BLaER1 treated with 17β-estradiol and CSF1 and Interleukin-3, amounts not matched to agents 10 nM and 100 nM (cell line): ENCODE measurements at regions not wholly inside any gene's neighbourhood (a gene's known extent, or its start where the extent isn't known, plus 50 kb on each side); places are given as distances from the start of the nearest gene placed in this dataset.

Source experiments
- H3K27ac ChIP-seq, 11 experiments: shearing (Covaris generic); formaldehyde crosslinking; 2 replicates each; pipeline ENCODE4 v1.8.1; 2022
- H3K27me3 ChIP-seq, 11 experiments: shearing (Covaris generic); formaldehyde crosslinking; 2 replicates each; pipeline ENCODE4 v1.8.1; 2022
- H3K36me3 ChIP-seq, 11 experiments: shearing (Covaris generic); formaldehyde crosslinking; 2 replicates each; pipeline ENCODE4 v1.8.1; 2022
- H3K4me1 ChIP-seq, 10 experiments: shearing (Covaris generic); formaldehyde crosslinking; 2 replicates each; pipeline ENCODE4 v1.8.1; 2022
- H3K4me2 ChIP-seq, 11 experiments: shearing (Covaris generic); formaldehyde crosslinking; 2 replicates each; pipeline ENCODE4 v1.8.1; 2022
- H3K4me3 ChIP-seq, 10 experiments: shearing (Covaris generic); formaldehyde crosslinking; 2 replicates each; pipeline ENCODE4 v1.8.1; 2022
- H3K9ac ChIP-seq, 11 experiments: shearing (Covaris generic); formaldehyde crosslinking; 2 replicates each; pipeline ENCODE4 v1.8.1; 2022
- H3K9me3 ChIP-seq, 11 experiments: shearing (Covaris generic); formaldehyde crosslinking; replicated peaks in 1 of 11; 2 replicates each; pipeline ENCODE4 v1.8.1; 2022
- H4K20me1 ChIP-seq, 11 experiments: shearing (Covaris generic); formaldehyde crosslinking; 2 replicates each; pipeline ENCODE4 v1.8.1; 2022
- Cebpa-rat ChIP-seq, 11 experiments: shearing (Covaris generic); IDR thresholded peaks; 2 replicates each; pipeline ENCODE4 v1.8.1; 2022

- Histone ChIP-seq H3K9ac (peak overlapping the region in 10 of 11 experiments; percentile 25 to 71 (median 64); a peak in 20 of 22 replicates), H3K4me2 (peak overlapping the region; percentile 44 to 79 (median 72)), H3K4me1 (peaks cover 34 to 54% (median 46%) of the 10 kb centered on the region in 10 experiments), H3K4me3 (peak overlapping the region in 2 of 10 experiments; percentile 3 to 20; a peak in 3 of 20 replicates), H3K9me3 (peaks cover 7 to 52% (median 28%) of the 10 kb centered on the region in 11 experiments), H4K20me1 (no peaks in the 10 kb centered on the region), H3K36me3 (no peaks in the 10 kb centered on the region), H3K27me3 (no peaks in the 10 kb centered on the region), H3K27ac (peak overlapping the region; percentile 10 to 88 (median 79); a peak in 21 of 22 replicates)
- TF ChIP-seq Cebpa-rat (IDR thresholded peaks at IDR 0.05) = no peak
Measured at GRCh38 chr6:148682990-148683389, 63.8 kb upstream of the UST start.

GRCh38 chr6:148689168-148689567 is 57.7 kb upstream of the UST start:
- Histone ChIP-seq H4K20me1 (no peaks in the 10 kb centered on the region), H3K9ac (no peak overlapping the region), H3K9me3 (peaks cover 16 to 42% (median 28%) of the 10 kb centered on the region in 11 experiments), H3K4me2 (no peak overlapping the region), H3K36me3 (peaks cover 0 to 4% (median 0%) of the 10 kb centered on the region in 11 experiments; a peak in 1 of 22 replicates), H3K27me3 (no peaks in the 10 kb centered on the region), H3K4me3 (no peak overlapping the region), H3K4me1 (peaks cover 14 to 22% (median 19%) of the 10 kb centered on the region in 10 experiments), H3K27ac (no peak overlapping the region)
- no peak for TF ChIP-seq Cebpa-rat (IDR thresholded peaks at IDR 0.05)

- Histone ChIP-seq H3K4me1 (peaks cover 19 to 23% (median 21%) of the 10 kb centered on the region in 10 experiments), H3K4me3 (peak overlapping the region in 5 of 10 experiments; percentile 6 to 37 (median 12); a peak in 5 of 20 replicates), H3K27me3 (no peaks in the 10 kb centered on the region), H4K20me1 (no peaks in the 10 kb centered on the region), H3K9me3 (peaks cover 42 to 75% (median 69%) of the 10 kb centered on the region in 11 experiments), H3K9ac (peak overlapping the region in 9 of 11 experiments; percentile 32 to 80 (median 69); a peak in 17 of 22 replicates), H3K36me3 (peaks cover 0 to 4% (median 0%) of the 10 kb centered on the region in 11 experiments; a peak in 2 of 22 replicates), H3K4me2 (peak overlapping the region; percentile 51 to 87 (median 72)), H3K27ac (peak overlapping the region; percentile 23 to 97 (median 87); a peak in 21 of 22 replicates)
- TF ChIP-seq Cebpa-rat (IDR thresholded peaks at IDR 0.05) = peak in 7 of 11 experiments; percentile 19 to 78 (median 72); a peak in 8 of 22 replicates
Measured at GRCh38 chr6:148693882-148694484, 52.8 kb upstream of the UST start.
